ENCODE measurements at regions not wholly inside any gene's neighbourhood (a gene's known extent, or its start where the extent isn't known, plus 50 kb on each side); places are given as distances from the start of the nearest gene placed in this dataset.

- no peak overlapping the region for H3K27ac ChIP-seq
- no peaks in the 10 kb centered on the region for H3K27me3 ChIP-seq (replicated peaks; ENCODE audit: insufficient read depth)
- no peaks in the 10 kb centered on the region for H3K4me1 ChIP-seq (replicated peaks)
- TF ChIP-seq CTCF (IDR thresholded peaks at IDR 0.05) (no peak), POLR2A (IDR thresholded peaks at IDR 0.05) (no peak), POLR2AphosphoS5 (IDR thresholded peaks at IDR 0.05) (no peak)
- DNase-seq (ENCODE audit: low spot score): no peak
- no peaks in the 10 kb centered on the region for H3K36me3 ChIP-seq
- H3K4me3 ChIP-seq: no peak overlapping the region
- intact Hi-C loops (cut with DNase I): no loop called here
- H3K9me3 ChIP-seq: no peaks in the 10 kb centered on the region
- WGBS: 91% methylated on average over 12 of the region's 12 CpGs
Measured at GRCh38 chr7:156166692-156167416, 354.6 kb upstream of the SHH start.

- H3K36me3 ChIP-seq: no peaks in the 10 kb centered on the region
- H3K27ac ChIP-seq: no peak overlapping the region
- H3K27me3 ChIP-seq (replicated peaks; ENCODE audit: insufficient read depth): no peaks in the 10 kb centered on the region
- DNase-seq (ENCODE audit: low spot score): no peak
- intact Hi-C loops (cut with DNase I): no loop called here
- TF ChIP-seq POLR2A (IDR thresholded peaks at IDR 0.05) (no peak), POLR2AphosphoS5 (IDR thresholded peaks at IDR 0.05) (no peak), CTCF (IDR thresholded peaks at IDR 0.05) (no peak)
- H3K9me3 ChIP-seq: no peaks in the 10 kb centered on the region
- WGBS: 87% methylated on average over 3 of the region's 3 CpGs
- H3K4me1 ChIP-seq (replicated peaks): no peaks in the 10 kb centered on the region
- no peak overlapping the region for H3K4me3 ChIP-seq
Measured at GRCh38 chr7:156163747-156164146, 351.5 kb upstream of the SHH start.

- no peak for DNase-seq (ENCODE audit: low spot score)
- no peaks in the 10 kb centered on the region for H3K27me3 ChIP-seq (replicated peaks; ENCODE audit: insufficient read depth)
- no peak overlapping the region for H3K4me3 ChIP-seq
- H3K4me1 ChIP-seq (replicated peaks): no peaks in the 10 kb centered on the region
- WGBS: 52% methylated on average over 9 of the region's 9 CpGs
- H3K27ac ChIP-seq: no peak overlapping the region
- intact Hi-C loops (cut with DNase I): no loop called here
- TF ChIP-seq POLR2AphosphoS5 (IDR thresholded peaks at IDR 0.05) (no peak), CTCF (IDR thresholded peaks at IDR 0.05) (no peak), POLR2A (IDR thresholded peaks at IDR 0.05) (no peak)
- no peaks in the 10 kb centered on the region for H3K36me3 ChIP-seq
- no peaks in the 10 kb centered on the region for H3K9me3 ChIP-seq
Measured at GRCh38 chr7:156162451-156162850, 350.2 kb upstream of the SHH start.

GRCh38 chr7:156160811-156161210 lies 348.5 kb upstream of the SHH start:
- H3K4me3 ChIP-seq: no peak overlapping the region
- H3K27ac ChIP-seq: no peak overlapping the region
- DNase-seq (ENCODE audit: low spot score): no peak
- 24% methylated on average over 15 of the region's 15 CpGs for WGBS
- no peaks in the 10 kb centered on the region for H3K9me3 ChIP-seq
- no peak for TF ChIP-seq POLR2AphosphoS5 (IDR thresholded peaks at IDR 0.05)
- TF ChIP-seq CTCF (IDR thresholded peaks at IDR 0.05): no peak
- TF ChIP-seq POLR2A (IDR thresholded peaks at IDR 0.05): no peak
- H3K36me3 ChIP-seq: no peaks in the 10 kb centered on the region
- H3K4me1 ChIP-seq (replicated peaks): no peaks in the 10 kb centered on the region
- intact Hi-C loops (cut with DNase I): no loop called here
- no peaks in the 10 kb centered on the region for H3K27me3 ChIP-seq (replicated peaks; ENCODE audit: insufficient read depth)

GRCh38 chr7:156158693-156159092 lies 346.4 kb upstream of the SHH start:
- H3K36me3 ChIP-seq: no peaks in the 10 kb centered on the region
- intact Hi-C loops (cut with DNase I): no loop called here
- no peaks in the 10 kb centered on the region for H3K9me3 ChIP-seq
- WGBS: 90% methylated on average over 11 of the region's 11 CpGs
- H3K27me3 ChIP-seq (replicated peaks; ENCODE audit: insufficient read depth): no peaks in the 10 kb centered on the region
- TF ChIP-seq POLR2A (IDR thresholded peaks at IDR 0.05) (no peak), CTCF (IDR thresholded peaks at IDR 0.05) (no peak), POLR2AphosphoS5 (IDR thresholded peaks at IDR 0.05) (no peak)
- H3K4me1 ChIP-seq (replicated peaks): no peaks in the 10 kb centered on the region
- H3K4me3 ChIP-seq: no peak overlapping the region
- H3K27ac ChIP-seq: no peak overlapping the region
- no peak for DNase-seq (ENCODE audit: low spot score)
